GM12875 (cell line): ENCODE measurements at regions not wholly inside any gene's neighbourhood (a gene's known extent, or its start where the extent isn't known, plus 50 kb on each side); places are given as distances from the start of the nearest gene placed in this dataset.

Experiments used
- H3K4me3 ChIP-seq: one replicate; pipeline ENCODE4 v1.5.1; 2011; ENCODE audit warnings: low read depth, low read length, control low read depth
- TF ChIP-seq, protein P1 (sequence below): IDR thresholded peaks from 2 replicates; pipeline ENCODE4 v1.5.1; 2011; ENCODE audit warnings: low read depth, mild to moderate bottlenecking, control low read depth, inconsistent platforms, low read length, moderate library complexity, borderline replicate concordance; ENCODE audit not compliant: insufficient read depth

DNA sequence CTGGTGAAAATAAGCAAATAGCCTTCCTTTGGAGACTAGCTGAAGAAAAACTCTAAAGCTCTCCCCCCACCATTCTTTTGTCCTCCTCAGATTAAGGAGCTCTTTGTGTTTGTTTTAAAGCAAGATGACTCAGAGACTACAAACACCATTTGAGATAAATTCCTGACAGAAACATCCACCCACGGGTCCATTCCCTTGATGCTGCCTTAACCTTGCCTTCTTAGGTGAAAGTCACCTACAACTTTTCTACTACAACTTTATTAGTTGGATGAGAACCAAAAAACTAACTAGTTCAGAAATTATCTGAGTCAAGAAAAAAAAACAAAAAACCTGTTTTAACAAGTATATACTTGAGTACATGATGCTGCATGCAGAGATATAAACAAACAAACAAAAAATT, 831.1 kb downstream of the NR2F1-AS1 start:
- H3K4me3 ChIP-seq: no peak overlapping the region
- TF ChIP-seq, protein P1, sequence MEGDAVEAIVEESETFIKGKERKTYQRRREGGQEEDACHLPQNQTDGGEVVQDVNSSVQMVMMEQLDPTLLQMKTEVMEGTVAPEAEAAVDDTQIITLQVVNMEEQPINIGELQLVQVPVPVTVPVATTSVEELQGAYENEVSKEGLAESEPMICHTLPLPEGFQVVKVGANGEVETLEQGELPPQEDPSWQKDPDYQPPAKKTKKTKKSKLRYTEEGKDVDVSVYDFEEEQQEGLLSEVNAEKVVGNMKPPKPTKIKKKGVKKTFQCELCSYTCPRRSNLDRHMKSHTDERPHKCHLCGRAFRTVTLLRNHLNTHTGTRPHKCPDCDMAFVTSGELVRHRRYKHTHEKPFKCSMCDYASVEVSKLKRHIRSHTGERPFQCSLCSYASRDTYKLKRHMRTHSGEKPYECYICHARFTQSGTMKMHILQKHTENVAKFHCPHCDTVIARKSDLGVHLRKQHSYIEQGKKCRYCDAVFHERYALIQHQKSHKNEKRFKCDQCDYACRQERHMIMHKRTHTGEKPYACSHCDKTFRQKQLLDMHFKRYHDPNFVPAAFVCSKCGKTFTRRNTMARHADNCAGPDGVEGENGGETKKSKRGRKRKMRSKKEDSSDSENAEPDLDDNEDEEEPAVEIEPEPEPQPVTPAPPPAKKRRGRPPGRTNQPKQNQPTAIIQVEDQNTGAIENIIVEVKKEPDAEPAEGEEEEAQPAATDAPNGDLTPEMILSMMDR: no peak

DNA sequence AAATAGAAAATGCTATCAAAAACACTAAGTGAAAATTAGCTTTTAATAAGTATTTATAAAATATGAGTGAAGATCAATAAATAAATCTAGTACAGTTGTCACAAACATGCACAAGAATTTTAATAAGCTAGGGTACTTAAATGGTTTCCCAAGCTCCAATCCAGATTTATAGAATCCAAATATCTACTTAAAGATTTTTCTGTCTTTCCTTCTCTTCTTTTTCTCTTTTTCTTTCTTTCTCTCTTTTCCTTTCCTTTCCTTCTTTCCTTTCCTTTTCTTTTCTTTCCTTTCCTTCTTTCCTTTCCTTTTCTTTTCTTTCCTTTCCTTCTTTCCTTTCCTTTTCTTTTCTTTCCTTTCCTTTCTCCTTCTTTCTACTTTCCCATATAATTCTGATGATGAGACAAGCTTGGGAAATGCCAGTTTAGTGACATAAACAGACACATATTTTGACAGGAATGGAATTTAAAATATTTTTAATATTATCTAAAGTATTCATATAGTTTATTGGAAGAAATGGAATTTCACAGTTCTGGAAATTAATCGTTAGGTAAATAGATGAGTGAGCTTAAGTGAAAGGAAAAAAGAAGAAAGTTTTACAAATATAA, 832.8 kb downstream of the NR2F1-AS1 start:
- TF ChIP-seq, protein P1: no peak
- H3K4me3 ChIP-seq: no peak overlapping the region

DNA sequence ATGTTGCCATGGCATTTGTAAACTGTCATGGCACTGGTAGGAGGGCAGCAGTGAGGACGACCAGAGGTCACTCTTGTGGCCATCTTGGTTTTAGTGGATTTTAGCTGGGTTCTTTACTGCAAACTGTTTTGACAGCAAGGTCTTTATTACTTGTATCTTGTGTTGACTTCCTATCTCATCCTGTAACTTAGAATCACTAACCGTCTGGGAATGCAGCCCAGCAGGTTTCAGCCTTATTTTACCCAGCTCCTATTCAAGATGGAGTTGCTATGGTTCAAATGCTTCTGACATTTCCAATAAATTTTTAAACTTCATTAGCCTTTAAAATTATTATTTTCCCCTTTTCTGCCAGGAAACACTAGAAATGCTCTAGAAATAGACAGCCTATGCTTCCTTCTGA, 839.1 kb downstream of the NR2F1-AS1 start:
- TF ChIP-seq, protein P1: no peak
- H3K4me3 ChIP-seq: no peak overlapping the region

DNA sequence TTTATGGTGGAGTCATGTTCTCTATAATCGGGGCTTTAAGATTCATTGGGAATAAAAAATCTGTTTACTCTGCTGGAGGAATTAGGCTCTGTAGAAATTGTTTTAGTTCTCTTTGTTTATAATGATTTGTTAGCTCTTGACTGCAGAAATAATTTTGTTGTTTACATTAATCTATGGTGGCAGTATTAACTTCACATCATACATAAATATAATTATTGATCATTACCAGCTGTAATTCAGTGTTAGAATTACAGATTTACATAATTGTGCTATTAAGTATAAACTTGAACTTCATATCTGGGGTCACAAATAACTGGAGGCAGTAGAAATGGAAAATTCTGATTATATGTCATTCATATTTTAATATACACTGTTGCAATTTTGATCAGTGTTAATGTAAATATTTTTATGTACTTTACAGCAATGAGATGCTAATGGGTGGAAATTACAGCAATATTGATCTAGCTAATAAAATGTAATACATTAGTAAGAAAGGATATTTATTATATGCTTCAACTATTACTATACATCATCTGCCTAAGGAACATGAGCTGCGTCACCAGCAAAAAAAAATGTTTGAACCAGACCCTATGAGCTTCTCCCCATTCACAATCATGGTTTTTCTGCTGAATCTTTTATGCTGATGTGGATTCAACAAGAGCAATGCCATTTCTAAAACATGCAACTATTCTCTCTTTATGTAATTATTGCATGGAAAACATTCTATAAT, 846.6 kb downstream of the NR2F1-AS1 start:
- TF ChIP-seq, protein P1: no peak
- H3K4me3 ChIP-seq: no peak overlapping the region

DNA sequence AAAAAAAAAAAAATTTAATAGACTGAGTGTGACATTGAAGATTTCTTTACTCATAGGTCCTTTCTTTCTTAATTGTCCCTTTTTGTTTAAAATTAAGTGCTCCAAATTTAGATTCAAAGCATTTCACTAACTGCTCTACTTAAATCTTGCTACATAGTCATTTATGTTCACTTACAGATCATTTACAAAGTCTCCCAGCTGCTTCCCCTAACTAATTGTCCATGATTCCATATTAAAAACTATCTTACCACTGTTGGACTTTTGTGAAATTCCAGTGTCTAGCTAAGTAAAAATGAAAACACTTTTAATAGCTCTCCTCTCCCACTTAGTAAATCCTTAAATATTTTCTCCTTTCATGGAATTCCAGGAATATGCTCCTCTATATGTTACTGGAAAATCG, 850.5 kb downstream of the NR2F1-AS1 start:
- TF ChIP-seq, protein P1: no peak
- H3K4me3 ChIP-seq: no peak overlapping the region

DNA sequence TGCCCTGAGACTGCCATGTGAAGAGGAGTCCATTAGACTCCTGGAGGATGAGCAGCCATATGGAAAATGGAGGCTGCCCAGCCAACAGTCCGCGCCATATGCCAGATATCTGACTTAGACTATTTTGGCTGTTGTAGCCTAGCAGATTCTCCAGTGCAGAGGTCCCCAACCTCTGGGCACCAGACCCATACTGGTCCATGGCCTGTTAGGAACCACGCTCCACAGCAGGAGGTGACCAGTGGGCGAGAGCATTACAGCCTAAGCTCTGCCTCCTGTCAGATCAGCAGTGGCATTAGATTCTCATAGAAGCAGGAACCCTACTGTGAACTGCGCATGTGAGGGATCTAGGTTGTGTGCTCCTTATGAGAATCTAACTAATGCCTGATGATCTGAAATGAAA, 851.9 kb downstream of the NR2F1-AS1 start:
- no peak overlapping the region for H3K4me3 ChIP-seq
- TF ChIP-seq, protein P1: no peak

DNA sequence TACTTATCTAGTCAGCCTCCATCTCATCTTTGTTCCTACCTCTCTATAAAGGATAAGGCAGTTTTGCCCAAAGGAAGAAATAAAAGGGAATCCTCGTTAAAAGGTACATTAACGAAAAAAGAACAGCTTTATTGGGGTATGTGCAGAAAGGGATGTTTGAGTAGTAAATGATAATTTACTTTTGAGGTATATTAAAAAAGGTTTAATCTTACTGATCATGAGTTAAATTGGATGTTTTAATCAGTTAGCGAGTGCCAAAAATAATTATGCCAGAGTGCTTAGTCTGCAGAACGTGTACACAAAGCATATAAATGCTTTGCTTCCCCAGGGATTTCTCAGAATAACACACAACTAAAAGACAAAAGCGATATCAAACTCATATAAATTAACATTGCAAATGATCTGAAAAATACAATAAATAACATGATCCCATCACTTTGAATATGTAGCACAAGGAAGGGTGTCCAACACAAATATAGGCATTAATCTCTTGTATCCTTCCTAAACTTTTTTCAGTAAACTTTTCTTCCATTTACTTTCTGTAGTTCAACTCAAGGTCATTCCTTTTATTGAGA, 865.0 kb downstream of the NR2F1-AS1 start:
- TF ChIP-seq, protein P1: no peak
- no peak overlapping the region for H3K4me3 ChIP-seq
